ENCODE measurements at regions not wholly inside any gene's neighbourhood (a gene's known extent, or its start where the extent isn't known, plus 50 kb on each side); places are given as distances from the start of the nearest gene placed in this dataset.

GRCh38 chr9:38253200-38253599, 139.3 kb upstream of the ALDH1B1 start:
- no peak overlapping the region for H3K4me3 ChIP-seq (ENCODE audit: low read depth, low read length)
- TF ChIP-seq CTCF (IDR thresholded peaks at IDR 0.05; ENCODE audit: control insufficient read depth, extremely low read depth, insufficient read depth): no peak
- no peak for DNase-seq (ENCODE audit: low read depth)

GRCh38 chr9:38251036-38251860, 141.3 kb upstream of the ALDH1B1 start:
- DNase-seq (ENCODE audit: low read depth): no peak
- no peak for TF ChIP-seq CTCF (IDR thresholded peaks at IDR 0.05; ENCODE audit: control insufficient read depth, extremely low read depth, insufficient read depth)
- H3K4me3 ChIP-seq (ENCODE audit: low read depth, low read length): no peak overlapping the region

GRCh38 chr9:38250279-38251035, 142.0 kb upstream of the ALDH1B1 start:
- TF ChIP-seq CTCF (IDR thresholded peaks at IDR 0.05; ENCODE audit: control insufficient read depth, extremely low read depth, insufficient read depth): no peak
- H3K4me3 ChIP-seq (ENCODE audit: low read depth, low read length): no peak overlapping the region
- no peak for DNase-seq (ENCODE audit: low read depth)

- no peak overlapping the region for H3K4me3 ChIP-seq (ENCODE audit: low read depth, low read length)
- DNase-seq (ENCODE audit: low read depth): no peak
- no peak for TF ChIP-seq CTCF (IDR thresholded peaks at IDR 0.05; ENCODE audit: control insufficient read depth, extremely low read depth, insufficient read depth)
Observed at GRCh38 chr9:38249587-38250210, 142.8 kb upstream of the ALDH1B1 start.

DNA sequence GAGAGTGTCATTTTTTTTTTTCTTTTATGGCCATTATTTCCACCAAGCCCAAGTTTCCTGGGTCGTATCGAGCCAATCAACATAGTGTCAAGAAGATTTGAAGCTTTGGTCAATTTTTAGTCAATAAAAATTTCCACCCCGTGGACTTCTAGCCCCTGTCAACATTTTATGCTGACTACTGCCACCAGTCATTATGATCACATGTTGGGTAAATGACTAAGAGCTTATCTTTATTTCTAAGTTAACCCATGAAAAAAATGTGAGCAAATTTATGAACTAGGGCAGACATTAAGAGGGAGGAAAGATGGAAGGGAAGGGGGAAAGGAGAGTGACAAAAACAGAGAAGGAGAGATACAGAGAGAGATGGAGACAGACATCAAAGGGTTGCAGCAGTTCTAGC, 143.5 kb upstream of the ALDH1B1 start:
- DNase-seq (ENCODE audit: low read depth): no peak
- no peak for TF ChIP-seq CTCF (IDR thresholded peaks at IDR 0.05; ENCODE audit: control insufficient read depth, extremely low read depth, insufficient read depth)
- H3K4me3 ChIP-seq (ENCODE audit: low read depth, low read length): no peak overlapping the region

GRCh38 chr9:38246833-38247232, 145.7 kb upstream of the ALDH1B1 start:
- TF ChIP-seq CTCF (IDR thresholded peaks at IDR 0.05; ENCODE audit: control insufficient read depth, extremely low read depth, insufficient read depth): no peak
- no peak overlapping the region for H3K4me3 ChIP-seq (ENCODE audit: low read depth, low read length)
- no peak for DNase-seq (ENCODE audit: low read depth)

Measured in LNCaP clone FGC (cell line).